Astrocyte (in vitro differentiated cells and primary cell): ENCODE measurements at regions not wholly inside any gene's neighbourhood (a gene's known extent, or its start where the extent isn't known, plus 50 kb on each side); places are given as distances from the start of the nearest gene placed in this dataset.

Source experiments
- DNase-seq: peaks from one replicate; pipeline ENCODE4 v3.0.0-alpha.2; 2010; ENCODE audit warnings: low read depth
- FAIRE-seq: peaks from 2 replicates; lab custom pipeline; 2011; peaks lifted over from hg19 to GRCh38; lab: Jason Lieb, UNC
- H2AFZ ChIP-seq: 2 replicates; pipeline ENCODE4 v1.6.0; 2012; ENCODE audit warnings: low read depth, low read length, inconsistent platforms
- H3K27ac ChIP-seq: 2 replicates; pipeline ENCODE4 v1.5.1; 2011; ENCODE audit warnings: low read depth, low read length, inconsistent platforms
- H3K27me3 ChIP-seq: 2 replicates; pipeline ENCODE4 v1.6.0; 2011; ENCODE audit warnings: low read length, inconsistent platforms; ENCODE audit not compliant: insufficient read depth
- H3K36me3 ChIP-seq: 2 replicates; pipeline ENCODE4 v1.5.1; 2011; ENCODE audit warnings: low read length, inconsistent platforms; ENCODE audit not compliant: insufficient read depth
- H3K4me1 ChIP-seq: 2 replicates; pipeline ENCODE4 v1.5.1; 2011; ENCODE audit warnings: low read length, inconsistent platforms; ENCODE audit not compliant: insufficient read depth
- H3K4me2 ChIP-seq: 2 replicates; pipeline ENCODE4 v1.6.0; 2012; ENCODE audit warnings: low read length, inconsistent platforms
- H3K4me3 ChIP-seq: 2 replicates; pipeline ENCODE4 v1.5.1; 2011; ENCODE audit warnings: low read depth, mild to moderate bottlenecking, low read length, inconsistent platforms; ENCODE audit not compliant: insufficient read depth
- H3K79me2 ChIP-seq: 2 replicates; pipeline ENCODE4 v1.6.0; 2012; ENCODE audit warnings: mild to moderate bottlenecking, low read length, inconsistent platforms; ENCODE audit not compliant: insufficient read depth
- H3K9ac ChIP-seq: 2 replicates; pipeline ENCODE4 v1.6.0; 2012; ENCODE audit warnings: mild to moderate bottlenecking, low read length, inconsistent platforms
- H3K9me3 ChIP-seq: 2 replicates; pipeline ENCODE4 v1.5.1; 2012; ENCODE audit warnings: low read depth, mild to moderate bottlenecking, low read length, inconsistent platforms; ENCODE audit not compliant: insufficient read depth
- H4K20me1 ChIP-seq: 2 replicates; pipeline ENCODE4 v1.6.0; 2012; ENCODE audit warnings: low read length, inconsistent platforms; ENCODE audit not compliant: insufficient read depth
- H3K27ac Mint-ChIP-seq: one replicate; pipeline ENCODE4 v1.8.0; 2021; ENCODE audit warnings: mild to moderate bottlenecking, mixed read lengths; ENCODE audit not compliant: unreplicated experiment
- H3K27me3 Mint-ChIP-seq: one replicate; pipeline ENCODE4 v1.8.0; 2021; ENCODE audit warnings: low read depth, mixed read lengths; ENCODE audit not compliant: unreplicated experiment
- H3K36me3 Mint-ChIP-seq: one replicate; pipeline ENCODE4 v1.8.0; 2021; ENCODE audit warnings: low read depth, mixed read lengths; ENCODE audit not compliant: unreplicated experiment
- H3K4me1 Mint-ChIP-seq: one replicate; pipeline ENCODE4 v1.8.0; 2021; ENCODE audit warnings: low read depth, mixed read lengths; ENCODE audit not compliant: unreplicated experiment
- H3K4me3 Mint-ChIP-seq: one replicate; pipeline ENCODE4 v1.8.0; 2021; ENCODE audit warnings: mild to moderate bottlenecking, moderate library complexity, mixed read lengths; ENCODE audit not compliant: unreplicated experiment
- H3K9me3 Mint-ChIP-seq: one replicate; pipeline ENCODE4 v1.8.0; 2021; ENCODE audit warnings: mild to moderate bottlenecking, mixed read lengths; ENCODE audit not compliant: unreplicated experiment
- CTCF ChIP-seq: IDR thresholded peaks from 2 replicates; pipeline ENCODE4 v1.5.1; 2011; ENCODE audit warnings: low read depth, mild to moderate bottlenecking, inconsistent platforms, low read length, moderate library complexity; ENCODE audit not compliant: insufficient read depth
- EZH2 ChIP-seq: IDR thresholded peaks from 2 replicates; pipeline ENCODE4 v1.6.1; 2012; ENCODE audit warnings: mild to moderate bottlenecking, low read length, inconsistent platforms; ENCODE audit not compliant: insufficient read depth

GRCh38 chr20:53706008-53706465 lies 112.4 kb upstream of the ZNF217 start:
- no peak for TF ChIP-seq CTCF
- TF ChIP-seq EZH2: no peak
- H3K9me3 Mint-ChIP-seq: no peaks in the 10 kb centered on the region
- Histone ChIP-seq H3K79me2 (no peaks in the 10 kb centered on the region), H3K9me3 (no peaks in the 10 kb centered on the region), H3K4me3 (no peak overlapping the region), H3K9ac (no peak overlapping the region), H3K27ac (peak overlapping the region; percentile 78), H3K4me1 (peaks cover 31% of the 10 kb centered on the region), H3K36me3 (no peaks in the 10 kb centered on the region), H2AFZ (no peak overlapping the region), H3K4me2 (peak overlapping the region; percentile 74), H3K27me3 (no peaks in the 10 kb centered on the region), H4K20me1 (no peaks in the 10 kb centered on the region)
- FAIRE-seq (no peak), DNase-seq (peak; percentile 50)
- H3K36me3 Mint-ChIP-seq: no peaks in the 10 kb centered on the region
- peak overlapping the region; percentile 97 for H3K27ac Mint-ChIP-seq
- H3K27me3 Mint-ChIP-seq: no peaks in the 10 kb centered on the region
- no peak overlapping the region for H3K4me3 Mint-ChIP-seq
- peaks cover 31% of the 10 kb centered on the region for H3K4me1 Mint-ChIP-seq

- no peak overlapping the region for H3K4me2 ChIP-seq
- FAIRE-seq: no peak
These were observed 109.0 kb upstream of the ZNF217 start for GRCh38 chr20:53702617-53703016.

More at GRCh38 chr20:53702617-53703016, 109.0 kb upstream of the ZNF217 start:
- Histone ChIP-seq H3K79me2 (no peaks in the 10 kb centered on the region), H3K36me3 (no peaks in the 10 kb centered on the region), H3K27ac (no peak overlapping the region), H3K4me1 (peaks cover 17% of the 10 kb centered on the region), H3K9ac (no peak overlapping the region), H3K27me3 (no peaks in the 10 kb centered on the region), H3K4me3 (no peak overlapping the region), H2AFZ (no peak overlapping the region), H4K20me1 (no peaks in the 10 kb centered on the region), H3K9me3 (no peaks in the 10 kb centered on the region)
- Mint-ChIP-seq H3K27me3 (no peaks in the 10 kb centered on the region), H3K9me3 (no peaks in the 10 kb centered on the region), H3K27ac (no peak overlapping the region), H3K36me3 (no peaks in the 10 kb centered on the region), H3K4me3 (no peak overlapping the region), H3K4me1 (peaks cover 18% of the 10 kb centered on the region)
- DNase-seq: no peak
- TF ChIP-seq CTCF (no peak), EZH2 (no peak)
